ENCODE measurements at regions not wholly inside any gene's neighbourhood (a gene's known extent, or its start where the extent isn't known, plus 50 kb on each side); places are given as distances from the start of the nearest gene placed in this dataset.

DNA sequence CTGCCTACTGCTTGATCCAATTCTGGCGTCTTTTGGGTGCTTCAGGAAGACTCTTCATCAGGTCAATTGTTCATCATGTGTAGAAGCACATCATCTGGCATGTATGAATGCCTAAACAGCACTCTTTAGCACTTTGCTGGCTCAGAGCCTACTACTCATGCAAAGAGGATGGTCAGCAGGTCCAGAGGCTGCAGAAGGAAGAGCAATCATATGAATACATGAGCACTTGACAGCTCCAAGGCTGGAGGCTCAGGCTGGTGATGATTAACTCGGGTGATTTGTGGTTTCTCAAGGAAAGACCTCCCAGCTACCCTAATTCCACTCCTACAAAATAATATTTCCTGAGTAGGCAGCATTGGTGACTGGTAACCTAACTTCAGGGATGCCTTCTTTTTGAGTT, 103.8 kb upstream of the CXCL13 start:
- ChIA-PET POLR2A (no interaction called here), CTCF (no interaction called here)
- Histone ChIP-seq H4K20me1 (ENCODE audit: insufficient read depth) (no peaks in the 10 kb centered on the region), H3K4me3 (ENCODE audit: low read depth in 2 of 2, low read length in 1 of 2) (no peak overlapping the region), H3K36me3 (replicated peaks in 1 of 2; ENCODE audit: control insufficient read depth in 1 of 2, insufficient read depth in 2 of 2, low read length in 1 of 2) (no peaks in the 10 kb centered on the region), H3K9ac (no peak overlapping the region), H3F3A (replicated peaks; ENCODE audit: insufficient read depth) (no peaks in the 10 kb centered on the region), H3K9me2 (no peaks in the 10 kb centered on the region), H3K4me2 (no peak overlapping the region), H3K4me1 (ENCODE audit: control insufficient read depth in 1 of 2, insufficient read depth in 2 of 2, low read depth in 1 of 2, low read length in 1 of 2) (no peaks in the 10 kb centered on the region), H2AFZ (ENCODE audit: low read depth) (no peak overlapping the region), H3K9me3 (no peaks in the 10 kb centered on the region), H3K27ac (ENCODE audit: low read depth in 2 of 2, low read length in 1 of 2) (no peak overlapping the region), H3K27me3 (ENCODE audit: insufficient read depth) (no peaks in the 10 kb centered on the region), H3K79me2 (ENCODE audit: insufficient read depth) (no peaks in the 10 kb centered on the region)
- DNase-seq = no peak
- TF ChIP-seq ELF1 (IDR thresholded peaks at IDR 0.05) (no peak), FOXM1 (IDR thresholded peaks at IDR 0.05; ENCODE audit: low read depth) (no peak)
- WGBS (ENCODE audit: low lambda C conversion rate) = 0% methylated on average over 2 of the region's 2 CpGs

DNA sequence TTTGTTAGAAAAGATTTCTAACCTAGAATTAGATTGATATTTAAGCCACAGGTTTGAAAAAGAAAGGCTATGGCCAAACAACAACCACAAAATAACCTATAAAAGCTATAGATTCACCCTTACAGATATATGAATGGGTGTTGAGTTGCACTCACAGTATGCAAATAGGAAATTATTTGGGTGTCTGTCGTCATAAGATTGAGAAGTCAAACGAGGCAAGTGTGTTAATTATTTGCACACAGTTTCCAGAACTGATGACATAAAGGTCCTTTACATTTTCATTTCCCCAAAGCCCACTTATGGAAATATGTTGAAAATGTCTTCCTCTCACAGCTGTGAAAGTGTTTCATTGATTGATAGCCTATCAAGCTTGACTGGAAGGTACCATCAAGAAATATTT, 101.2 kb upstream of the CXCL13 start:
- no peak overlapping the region for H3K4me2 ChIP-seq
- H3K79me2 ChIP-seq (ENCODE audit: insufficient read depth) = no peaks in the 10 kb centered on the region
- no peak overlapping the region for H2AFZ ChIP-seq (ENCODE audit: low read depth)
- no peaks in the 10 kb centered on the region for H3F3A ChIP-seq (replicated peaks; ENCODE audit: insufficient read depth)
- H3K9ac ChIP-seq = no peak overlapping the region
- no peaks in the 10 kb centered on the region for H4K20me1 ChIP-seq (ENCODE audit: insufficient read depth)
- no peaks in the 10 kb centered on the region for H3K9me3 ChIP-seq
- POLR2A ChIA-PET = no interaction called here
- no peaks in the 10 kb centered on the region for H3K9me2 ChIP-seq
- H3K36me3 ChIP-seq (replicated peaks in 1 of 2; ENCODE audit: control insufficient read depth in 1 of 2, insufficient read depth in 2 of 2, low read length in 1 of 2) = no peaks in the 10 kb centered on the region
- TF ChIP-seq ELF1 (IDR thresholded peaks at IDR 0.05) (no peak), FOSL2 (IDR thresholded peaks at IDR 0.05; ENCODE audit: borderline replicate concordance, low read depth) (no peak), MXI1 (IDR thresholded peaks at IDR 0.05; ENCODE audit: low read depth, low read length) (no peak), NRF1 (IDR thresholded peaks at IDR 0.05; ENCODE audit: low read depth, low read length) (no peak), YY1 (IDR thresholded peaks at IDR 0.05; ENCODE audit: low read depth) (no peak)
- TF ChIP-seq, protein P1, sequence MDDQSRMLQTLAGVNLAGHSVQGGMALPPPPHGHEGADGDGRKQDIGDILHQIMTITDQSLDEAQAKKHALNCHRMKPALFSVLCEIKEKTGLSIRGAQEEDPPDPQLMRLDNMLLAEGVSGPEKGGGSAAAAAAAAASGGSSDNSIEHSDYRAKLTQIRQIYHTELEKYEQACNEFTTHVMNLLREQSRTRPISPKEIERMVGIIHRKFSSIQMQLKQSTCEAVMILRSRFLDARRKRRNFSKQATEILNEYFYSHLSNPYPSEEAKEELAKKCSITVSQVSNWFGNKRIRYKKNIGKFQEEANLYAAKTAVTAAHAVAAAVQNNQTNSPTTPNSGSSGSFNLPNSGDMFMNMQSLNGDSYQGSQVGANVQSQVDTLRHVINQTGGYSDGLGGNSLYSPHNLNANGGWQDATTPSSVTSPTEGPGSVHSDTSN (IDR thresholded peaks at IDR 0.05) = no peak
- CTCF ChIA-PET = interaction anchor here (0.7 kb wide), 1 partner anchor 264 kb away, joined by 3 read pairs; no protein-coding TSS in a partner anchor
- H3K27me3 ChIP-seq (ENCODE audit: insufficient read depth) = no peaks in the 10 kb centered on the region; the same call in 1 of the 2 replicates
- no peak overlapping the region for H3K27ac ChIP-seq (ENCODE audit: low read depth in 2 of 2, low read length in 1 of 2)
- no peaks in the 10 kb centered on the region for H3K4me1 ChIP-seq (ENCODE audit: control insufficient read depth in 1 of 2, insufficient read depth in 2 of 2, low read depth in 1 of 2, low read length in 1 of 2)
- WGBS (ENCODE audit: low lambda C conversion rate) = 0% methylated on average over 2 of the region's 2 CpGs
- no peak overlapping the region for H3K4me3 ChIP-seq (ENCODE audit: low read depth in 2 of 2, low read length in 1 of 2)
- no peak for DNase-seq

DNA sequence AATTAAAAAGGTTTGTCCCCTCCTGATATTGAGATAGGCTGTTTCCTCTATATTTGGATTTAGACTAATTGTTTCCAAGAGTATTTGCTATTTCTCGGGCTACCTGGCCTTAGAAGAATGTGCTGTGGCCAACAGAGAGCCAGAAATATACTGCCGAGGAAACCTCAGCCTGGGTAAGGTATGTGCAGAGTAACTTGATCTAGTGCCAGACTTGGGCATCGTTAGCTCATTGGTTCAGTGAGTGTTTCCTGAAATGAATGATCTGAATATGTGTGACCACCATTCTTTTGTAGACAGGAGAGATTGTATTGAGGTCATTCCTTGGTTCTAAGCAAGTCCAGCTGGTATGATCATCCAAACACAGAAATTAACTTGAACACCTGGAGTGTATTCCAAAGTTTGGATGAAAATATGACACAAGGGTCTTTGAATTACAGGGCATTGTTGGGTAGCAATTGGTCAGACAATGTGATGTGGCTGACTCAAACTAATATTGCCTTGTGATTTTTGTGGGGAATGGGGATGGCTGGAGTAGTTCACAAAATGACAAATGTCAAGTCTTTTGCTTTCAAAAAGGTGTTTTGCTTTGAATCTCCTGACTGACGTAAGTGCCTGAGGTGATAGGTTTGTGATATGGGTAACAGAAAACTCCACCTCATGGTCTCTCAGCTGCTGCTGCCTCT, 100.2 kb upstream of the CXCL13 start:
- no peaks in the 10 kb centered on the region; the same call in 1 of the 2 replicates for H3K27me3 ChIP-seq (ENCODE audit: insufficient read depth)
- H3K9ac ChIP-seq = no peak overlapping the region
- H3K79me2 ChIP-seq (ENCODE audit: insufficient read depth) = no peaks in the 10 kb centered on the region
- POLR2A ChIA-PET = no interaction called here
- no peaks in the 10 kb centered on the region for H3F3A ChIP-seq (replicated peaks; ENCODE audit: insufficient read depth)
- no peak for DNase-seq
- H3K27ac ChIP-seq (ENCODE audit: low read depth in 2 of 2, low read length in 1 of 2) = no peak overlapping the region
- no peak overlapping the region for H2AFZ ChIP-seq (ENCODE audit: low read depth)
- H3K9me3 ChIP-seq = no peaks in the 10 kb centered on the region
- 3% methylated on average over 4 of the region's 4 CpGs for WGBS (ENCODE audit: low lambda C conversion rate)
- no peaks in the 10 kb centered on the region for H3K36me3 ChIP-seq (replicated peaks in 1 of 2; ENCODE audit: control insufficient read depth in 1 of 2, insufficient read depth in 2 of 2, low read length in 1 of 2)
- no peaks in the 10 kb centered on the region for H3K4me1 ChIP-seq (ENCODE audit: control insufficient read depth in 1 of 2, insufficient read depth in 2 of 2, low read depth in 1 of 2, low read length in 1 of 2)
- H4K20me1 ChIP-seq (ENCODE audit: insufficient read depth) = no peaks in the 10 kb centered on the region
- CTCF ChIA-PET = no interaction called here
- H3K9me2 ChIP-seq = no peaks in the 10 kb centered on the region
- H3K4me2 ChIP-seq = no peak overlapping the region
- no peak overlapping the region for H3K4me3 ChIP-seq (ENCODE audit: low read depth in 2 of 2, low read length in 1 of 2)
- TF ChIP-seq SMC3 (IDR thresholded peaks at IDR 0.05; ENCODE audit: low read depth, low read length) (no peak), TCF12 (IDR thresholded peaks at IDR 0.05) (no peak), NFIC (IDR thresholded peaks at IDR 0.05; ENCODE audit: borderline replicate concordance) (no peak), ELF1 (IDR thresholded peaks at IDR 0.05) (no peak), CHD2 (IDR thresholded peaks at IDR 0.05; ENCODE audit: low read length, partially characterized antibody) (no peak), TEAD4 (IDR thresholded peaks at IDR 0.05; ENCODE audit: borderline replicate concordance, insufficient read depth) (no peak), TAF1 (IDR thresholded peaks at IDR 0.05; ENCODE audit: borderline replicate concordance, low read depth, low read length) (no peak), RXRA (IDR thresholded peaks at IDR 0.05; ENCODE audit: borderline replicate concordance, low read depth) (no peak), YY1 (IDR thresholded peaks at IDR 0.05; ENCODE audit: low read depth) (no peak), FOXM1 (IDR thresholded peaks at IDR 0.05; ENCODE audit: low read depth) (no peak), EP300 (IDR thresholded peaks at IDR 0.05; ENCODE audit: borderline replicate concordance in 1 of 2, low read depth in 1 of 2, low read length in 1 of 2) (no peak), RAD21 (IDR thresholded peaks at IDR 0.05; ENCODE audit: low read length) (no peak)
- TF ChIP-seq, protein P2, sequence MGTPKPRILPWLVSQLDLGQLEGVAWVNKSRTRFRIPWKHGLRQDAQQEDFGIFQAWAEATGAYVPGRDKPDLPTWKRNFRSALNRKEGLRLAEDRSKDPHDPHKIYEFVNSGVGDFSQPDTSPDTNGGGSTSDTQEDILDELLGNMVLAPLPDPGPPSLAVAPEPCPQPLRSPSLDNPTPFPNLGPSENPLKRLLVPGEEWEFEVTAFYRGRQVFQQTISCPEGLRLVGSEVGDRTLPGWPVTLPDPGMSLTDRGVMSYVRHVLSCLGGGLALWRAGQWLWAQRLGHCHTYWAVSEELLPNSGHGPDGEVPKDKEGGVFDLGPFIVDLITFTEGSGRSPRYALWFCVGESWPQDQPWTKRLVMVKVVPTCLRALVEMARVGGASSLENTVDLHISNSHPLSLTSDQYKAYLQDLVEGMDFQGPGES (IDR thresholded peaks at IDR 0.05; ENCODE audit: low read depth, low read length) = no peak
- TF ChIP-seq, protein P3, sequence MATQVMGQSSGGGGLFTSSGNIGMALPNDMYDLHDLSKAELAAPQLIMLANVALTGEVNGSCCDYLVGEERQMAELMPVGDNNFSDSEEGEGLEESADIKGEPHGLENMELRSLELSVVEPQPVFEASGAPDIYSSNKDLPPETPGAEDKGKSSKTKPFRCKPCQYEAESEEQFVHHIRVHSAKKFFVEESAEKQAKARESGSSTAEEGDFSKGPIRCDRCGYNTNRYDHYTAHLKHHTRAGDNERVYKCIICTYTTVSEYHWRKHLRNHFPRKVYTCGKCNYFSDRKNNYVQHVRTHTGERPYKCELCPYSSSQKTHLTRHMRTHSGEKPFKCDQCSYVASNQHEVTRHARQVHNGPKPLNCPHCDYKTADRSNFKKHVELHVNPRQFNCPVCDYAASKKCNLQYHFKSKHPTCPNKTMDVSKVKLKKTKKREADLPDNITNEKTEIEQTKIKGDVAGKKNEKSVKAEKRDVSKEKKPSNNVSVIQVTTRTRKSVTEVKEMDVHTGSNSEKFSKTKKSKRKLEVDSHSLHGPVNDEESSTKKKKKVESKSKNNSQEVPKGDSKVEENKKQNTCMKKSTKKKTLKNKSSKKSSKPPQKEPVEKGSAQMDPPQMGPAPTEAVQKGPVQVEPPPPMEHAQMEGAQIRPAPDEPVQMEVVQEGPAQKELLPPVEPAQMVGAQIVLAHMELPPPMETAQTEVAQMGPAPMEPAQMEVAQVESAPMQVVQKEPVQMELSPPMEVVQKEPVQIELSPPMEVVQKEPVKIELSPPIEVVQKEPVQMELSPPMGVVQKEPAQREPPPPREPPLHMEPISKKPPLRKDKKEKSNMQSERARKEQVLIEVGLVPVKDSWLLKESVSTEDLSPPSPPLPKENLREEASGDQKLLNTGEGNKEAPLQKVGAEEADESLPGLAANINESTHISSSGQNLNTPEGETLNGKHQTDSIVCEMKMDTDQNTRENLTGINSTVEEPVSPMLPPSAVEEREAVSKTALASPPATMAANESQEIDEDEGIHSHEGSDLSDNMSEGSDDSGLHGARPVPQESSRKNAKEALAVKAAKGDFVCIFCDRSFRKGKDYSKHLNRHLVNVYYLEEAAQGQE (IDR thresholded peaks at IDR 0.05; ENCODE audit: low read depth, low read length) = no peak

Data from SK-N-SH (cell line).